ENCODE measurements at regions not wholly inside any gene's neighbourhood (a gene's known extent, or its start where the extent isn't known, plus 50 kb on each side); places are given as distances from the start of the nearest gene placed in this dataset.
A peak's percentile ranks its signal among the peaks of the same experiment; 100 is the strongest.

DNA sequence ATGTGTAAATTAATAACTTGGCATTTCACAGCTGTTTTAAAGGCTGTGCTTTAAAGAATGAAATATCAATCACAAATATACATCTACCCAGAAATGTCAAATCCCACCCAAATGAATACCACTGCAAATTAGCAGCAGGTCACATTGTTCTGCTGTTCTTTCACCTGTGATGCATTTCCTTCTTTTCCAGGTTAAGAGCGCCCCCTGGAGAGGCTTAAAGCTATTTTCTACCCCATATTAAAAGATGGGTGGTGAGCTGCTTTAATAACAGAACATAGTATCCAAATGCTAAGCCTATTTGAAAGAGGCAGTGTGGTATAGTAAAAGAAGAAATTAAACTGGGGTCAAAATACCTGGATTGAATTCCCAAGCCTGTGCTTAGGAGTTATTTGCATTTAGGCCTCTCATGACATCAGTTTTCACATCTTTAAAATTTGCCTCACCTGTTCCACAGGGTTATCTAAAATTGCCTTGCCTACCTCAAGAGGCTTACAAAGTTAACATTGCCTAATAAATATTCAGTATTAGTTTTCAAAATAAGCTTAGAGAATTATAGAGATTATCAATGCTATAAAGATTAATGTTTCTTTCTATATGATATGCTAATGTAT, 396.9 kb upstream of the SLITRK5 start:
- 0% methylated on average over 1 of the region's 1 CpG for WGBS (ENCODE audit: low lambda C conversion rate)

More for the DNA sequence above, 396.9 kb upstream of the SLITRK5 start:
- Histone ChIP-seq H2AFZ (ENCODE audit: low read length) (no peak overlapping the region), H4K20me1 (ENCODE audit: insufficient read depth, low read length) (no peaks in the 10 kb centered on the region), H3K4me3 (replicated peaks in 1 of 3; ENCODE audit: insufficient read depth in 1 of 3, low read depth in 2 of 3, low read length in 3 of 3) (no peak overlapping the region), H3K4me2 (ENCODE audit: low read depth, low read length) (no peak overlapping the region), H3K36me3 (replicated peaks in 1 of 2; ENCODE audit: control insufficient read depth in 1 of 2, insufficient read depth in 2 of 2, low read length in 2 of 2) (no peaks in the 10 kb centered on the region), H3K4me1 (ENCODE audit: insufficient read depth, low read length) (no peaks in the 10 kb centered on the region), H3K9me3 (ENCODE audit: low read length) (no peaks in the 10 kb centered on the region), H3K27ac (ENCODE audit: extremely low read length, insufficient read depth, low read length) (no peak overlapping the region), H3K79me2 (ENCODE audit: insufficient read depth, low read length) (no peaks in the 10 kb centered on the region), H3K27me3 (ENCODE audit: control insufficient read depth in 1 of 2, insufficient read depth in 2 of 2, low read length in 2 of 2) (no peaks in the 10 kb centered on the region), H3K9ac (ENCODE audit: insufficient read depth, low read depth, low read length) (no peak overlapping the region)
- ATAC-seq, result peak; percentile 84
- DNase-seq (ENCODE audit: low spot score), result peak; percentile 43
- ChIA-PET POLR2A (no interaction called here), CTCF (ENCODE audit: low intra/inter-chr PET ratio, low total read pairs) (interaction anchor here (1.3 to 3.6 kb wide), 3 partner anchors 15 to 707 kb away, joined by 3 to 25 read pairs (median 5); no protein-coding TSS in a partner anchor)
- no peak for FAIRE-seq
- in situ Hi-C loops (cut with HindIII; ENCODE audit: extremely low pct_ligation_motif_present, low pct_unique_long_range_greater_than_20kb) (loop anchor here (25.0 kb wide), 1 partner anchor 513 kb away; no protein-coding TSS in a partner anchor), intact Hi-C loops (cut with micrococcal nuclease; ENCODE audit: unreplicated experiment) (loop anchor here (1.0 kb wide), 2 partner anchors 299 to 404 kb away; no protein-coding TSS in a partner anchor)
- TF ChIP-seq CTCF (CRISPR knock-in tag; IDR thresholded peaks at IDR 0.05) (peak; percentile 69), SIN3A (IDR thresholded peaks at IDR 0.05; ENCODE audit: borderline replicate concordance, low read depth, low read length) (no peak), PHF5A (CRISPR knock-in tag; IDR thresholded peaks at IDR 0.05; ENCODE audit: low read depth, unreplicated experiment) (no peak), SMC3 (IDR thresholded peaks at IDR 0.05; ENCODE audit: low read length) (peak; percentile 30), TOE1 (CRISPR knock-in tag; IDR thresholded peaks at IDR 0.05) (no peak), HNRNPK (IDR thresholded peaks at IDR 0.05; ENCODE audit: low read depth, low read length, poor library complexity, severe bottlenecking) (no peak), STAG1 (CRISPR knock-in tag; IDR thresholded peaks at IDR 0.05) (peak; percentile 66), ZMYM3 (CRISPR knock-in tag; IDR thresholded peaks at IDR 0.05) (no peak)
- no TSS peak for BruUV-seq (replicated peaks)

Measured in HepG2 (cell line).